ENCODE measurements at regions not wholly inside any gene's neighbourhood (a gene's known extent, or its start where the extent isn't known, plus 50 kb on each side); places are given as distances from the start of the nearest gene placed in this dataset.

DNA sequence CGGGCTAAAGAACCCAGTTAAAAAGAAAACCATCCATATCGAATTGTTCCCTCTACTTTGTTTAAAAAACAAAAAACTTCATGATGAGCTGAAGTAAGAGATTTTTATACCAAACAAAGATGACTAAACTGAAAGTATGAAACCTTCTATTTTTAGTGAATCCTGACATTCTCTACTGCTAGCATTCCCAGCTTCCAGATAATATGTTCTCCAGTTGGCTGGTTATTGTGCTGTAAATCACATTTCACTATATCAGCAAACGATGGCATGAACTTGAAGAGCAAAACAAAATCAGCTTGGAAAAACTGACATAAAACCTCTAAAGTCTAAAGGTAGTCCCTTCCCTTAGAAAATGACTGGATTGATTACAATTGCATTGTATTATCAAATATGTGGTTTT lies 68.1 kb upstream of the APP start:
- TF ChIP-seq, protein P1, sequence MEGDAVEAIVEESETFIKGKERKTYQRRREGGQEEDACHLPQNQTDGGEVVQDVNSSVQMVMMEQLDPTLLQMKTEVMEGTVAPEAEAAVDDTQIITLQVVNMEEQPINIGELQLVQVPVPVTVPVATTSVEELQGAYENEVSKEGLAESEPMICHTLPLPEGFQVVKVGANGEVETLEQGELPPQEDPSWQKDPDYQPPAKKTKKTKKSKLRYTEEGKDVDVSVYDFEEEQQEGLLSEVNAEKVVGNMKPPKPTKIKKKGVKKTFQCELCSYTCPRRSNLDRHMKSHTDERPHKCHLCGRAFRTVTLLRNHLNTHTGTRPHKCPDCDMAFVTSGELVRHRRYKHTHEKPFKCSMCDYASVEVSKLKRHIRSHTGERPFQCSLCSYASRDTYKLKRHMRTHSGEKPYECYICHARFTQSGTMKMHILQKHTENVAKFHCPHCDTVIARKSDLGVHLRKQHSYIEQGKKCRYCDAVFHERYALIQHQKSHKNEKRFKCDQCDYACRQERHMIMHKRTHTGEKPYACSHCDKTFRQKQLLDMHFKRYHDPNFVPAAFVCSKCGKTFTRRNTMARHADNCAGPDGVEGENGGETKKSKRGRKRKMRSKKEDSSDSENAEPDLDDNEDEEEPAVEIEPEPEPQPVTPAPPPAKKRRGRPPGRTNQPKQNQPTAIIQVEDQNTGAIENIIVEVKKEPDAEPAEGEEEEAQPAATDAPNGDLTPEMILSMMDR (IDR thresholded peaks at IDR 0.05; ENCODE audit: poor library complexity): no peak
- TF ChIP-seq EZH2 (IDR thresholded peaks at IDR 0.05; ENCODE audit: borderline replicate concordance): no peak

Data from hepatocyte (in vitro differentiated cells).